ENCODE measurements at regions not wholly inside any gene's neighbourhood (a gene's known extent, or its start where the extent isn't known, plus 50 kb on each side); places are given as distances from the start of the nearest gene placed in this dataset.

GRCh38 chr2:129642526-129643043, 336.9 kb upstream of the RAB6C start:
- no peak for TF ChIP-seq CTCF (IDR thresholded peaks at IDR 0.05; ENCODE audit: control insufficient read depth, extremely low read depth, insufficient read depth)
- no peak for DNase-seq (ENCODE audit: low read depth)
- no peak overlapping the region for H3K4me3 ChIP-seq (ENCODE audit: low read depth, low read length)

- no peak overlapping the region for H3K4me3 ChIP-seq (ENCODE audit: low read depth, low read length)
- no peak for DNase-seq (ENCODE audit: low read depth)
- no peak for TF ChIP-seq CTCF (IDR thresholded peaks at IDR 0.05; ENCODE audit: control insufficient read depth, extremely low read depth, insufficient read depth)
Measured at GRCh38 chr2:129645335-129645734, 334.1 kb upstream of the RAB6C start.

- TF ChIP-seq CTCF (IDR thresholded peaks at IDR 0.05; ENCODE audit: control insufficient read depth, extremely low read depth, insufficient read depth) = no peak
- no peak for DNase-seq (ENCODE audit: low read depth)
- no peak overlapping the region for H3K4me3 ChIP-seq (ENCODE audit: low read depth, low read length)
Measured at GRCh38 chr2:129646107-129646506, 333.4 kb upstream of the RAB6C start.

- no peak overlapping the region for H3K4me3 ChIP-seq (ENCODE audit: low read depth, low read length)
- no peak for TF ChIP-seq CTCF (IDR thresholded peaks at IDR 0.05; ENCODE audit: control insufficient read depth, extremely low read depth, insufficient read depth)
- DNase-seq (ENCODE audit: low read depth) = no peak
Measured at GRCh38 chr2:129653246-129653645, 326.2 kb upstream of the RAB6C start.

- no peak for DNase-seq (ENCODE audit: low read depth)
- TF ChIP-seq CTCF (IDR thresholded peaks at IDR 0.05; ENCODE audit: control insufficient read depth, extremely low read depth, insufficient read depth) = no peak
- H3K4me3 ChIP-seq (ENCODE audit: low read depth, low read length) = no peak overlapping the region
Measured at GRCh38 chr2:129654331-129654730, 325.1 kb upstream of the RAB6C start.

GRCh38 chr2:129656081-129656598, 323.3 kb upstream of the RAB6C start:
- TF ChIP-seq CTCF (IDR thresholded peaks at IDR 0.05; ENCODE audit: control insufficient read depth, extremely low read depth, insufficient read depth) = no peak
- H3K4me3 ChIP-seq (ENCODE audit: low read depth, low read length) = no peak overlapping the region
- DNase-seq (ENCODE audit: low read depth) = no peak

- no peak overlapping the region for H3K4me3 ChIP-seq (ENCODE audit: low read depth, low read length)
- TF ChIP-seq CTCF (IDR thresholded peaks at IDR 0.05; ENCODE audit: control insufficient read depth, extremely low read depth, insufficient read depth) = no peak
- DNase-seq (ENCODE audit: low read depth) = no peak
Measured at GRCh38 chr2:129658430-129658829, 321.0 kb upstream of the RAB6C start.

All from LNCaP clone FGC (cell line).